DND-41 (cell line): ENCODE measurements at regions not wholly inside any gene's neighbourhood (a gene's known extent, or its start where the extent isn't known, plus 50 kb on each side); places are given as distances from the start of the nearest gene placed in this dataset.

Source experiments
- ATAC-seq: fragments of 200-7000 bp; cut with Tn5 transposase; 3 replicates; pipeline ENCODE4 v1.9.1; 2021; ENCODE audit warnings: low read depth; ENCODE audit not compliant: insufficient read depth
- DNase-seq: peaks from one replicate; pipeline ENCODE4 v3.0.0-alpha.2; 2020
- H2AFZ ChIP-seq: 2 replicates; pipeline ENCODE4 v1.6.0; 2012; ENCODE audit warnings: low read depth, low read length
- H3K27ac ChIP-seq: 2 replicates; pipeline ENCODE4 v1.5.1; 2012; ENCODE audit warnings: low read length, inconsistent platforms
- H3K27me3 ChIP-seq: fragments of 200-600 bp; sonication (generic); 2 replicates; pipeline ENCODE4 v1.6.0; 2012; ENCODE audit warnings: low read length, mild to moderate bottlenecking, inconsistent platforms; ENCODE audit not compliant: insufficient read depth, poor library complexity
- H3K36me3 ChIP-seq: 2 replicates; pipeline ENCODE4 v1.5.1; 2012; ENCODE audit warnings: low read length, inconsistent platforms; ENCODE audit not compliant: insufficient read depth
- H3K4me1 ChIP-seq: 2 replicates; pipeline ENCODE4 v1.5.1; 2012; ENCODE audit warnings: mild to moderate bottlenecking, low read length; ENCODE audit not compliant: insufficient read depth
- H3K4me2 ChIP-seq: 2 replicates; pipeline ENCODE4 v1.6.0; 2012; ENCODE audit warnings: mild to moderate bottlenecking, moderate library complexity, low read length, inconsistent platforms; ENCODE audit not compliant: insufficient read depth
- H3K4me3 ChIP-seq, 2 experiments: fragments of 200-600 bp in 1 of 2; shearing (Covaris generic) in 1 of 2; 2 replicates each; pipeline ENCODE4 v1.5.1; 2012 to 2016; ENCODE audit warnings: inconsistent platforms in 2 of 2, low read length in 2 of 2, mild to moderate bottlenecking in 2 of 2, low read depth in 1 of 2, moderate library complexity in 1 of 2
- H3K79me2 ChIP-seq: 2 replicates; pipeline ENCODE4 v1.6.0; 2012; ENCODE audit warnings: low read length, inconsistent platforms; ENCODE audit not compliant: insufficient read depth
- H3K9ac ChIP-seq: 2 replicates; pipeline ENCODE4 v1.6.0; 2012; ENCODE audit warnings: low read depth, mild to moderate bottlenecking, inconsistent platforms, low read length, moderate library complexity
- H3K9me3 ChIP-seq: 2 replicates; pipeline ENCODE4 v1.5.1; 2012; ENCODE audit warnings: low read length, moderate library complexity, mild to moderate bottlenecking, inconsistent platforms; ENCODE audit not compliant: insufficient read depth, severe bottlenecking
- H4K20me1 ChIP-seq: 2 replicates; pipeline ENCODE4 v1.6.0; 2012; ENCODE audit warnings: low read length; ENCODE audit not compliant: insufficient read depth
- EZH2 ChIP-seq: IDR thresholded peaks from 3 replicates; pipeline ENCODE4 v1.6.1; 2012; ENCODE audit warnings: borderline replicate concordance, low read depth, mild to moderate bottlenecking, moderate library complexity, low read length, inconsistent platforms; ENCODE audit not compliant: severe bottlenecking
- TF ChIP-seq, protein P1 (sequence below): IDR thresholded peaks from 2 replicates; pipeline ENCODE4 v1.5.1; 2012; ENCODE audit warnings: borderline replicate concordance, low read length, moderate library complexity, mild to moderate bottlenecking; ENCODE audit not compliant: poor library complexity, severe bottlenecking; ENCODE audit errors: extremely low read depth

DNA sequence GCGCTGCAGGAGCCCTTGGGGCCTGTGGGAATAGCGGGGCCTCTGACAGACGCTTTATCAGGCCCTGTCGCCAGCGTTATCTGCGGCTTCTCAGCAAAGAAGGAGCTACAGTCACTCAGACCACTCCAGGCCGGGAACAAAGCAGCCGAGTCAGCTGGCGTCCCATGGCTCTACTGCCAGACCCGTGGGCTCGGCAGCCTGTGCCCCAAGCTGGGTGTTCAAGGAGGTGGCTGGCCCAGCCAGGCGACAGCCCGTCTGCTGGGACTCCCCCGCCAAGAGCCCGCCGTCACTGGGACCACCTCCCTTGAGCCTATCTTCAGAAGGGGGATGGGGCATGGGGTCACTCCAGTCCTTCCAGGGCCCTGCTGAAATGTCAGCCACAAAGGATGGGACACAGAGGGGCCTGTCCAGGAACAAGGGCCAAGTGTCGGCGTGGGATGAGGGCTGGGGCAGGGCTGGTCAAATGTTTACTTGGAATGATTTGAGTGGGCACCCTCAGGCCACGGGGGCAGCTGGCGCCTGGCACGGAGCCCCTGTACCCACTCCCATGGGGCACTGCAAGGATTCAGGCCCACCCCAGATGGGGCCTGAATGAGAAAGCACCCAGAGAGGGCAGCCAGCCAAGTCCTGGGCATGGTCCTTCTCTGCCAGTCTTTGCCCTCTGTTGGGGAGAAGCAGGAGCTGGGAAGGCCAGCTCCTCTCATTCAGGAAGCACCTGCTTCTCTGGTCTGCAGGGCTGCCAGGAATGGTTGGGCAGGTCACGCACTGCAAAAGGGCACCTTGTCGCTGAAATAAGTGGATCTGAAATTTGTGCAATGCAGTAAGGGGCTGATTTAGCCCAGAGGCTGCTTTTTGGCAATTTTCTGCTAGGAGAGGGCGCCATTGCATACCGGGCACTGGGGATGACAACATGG, 148.3 kb downstream of the SMAD6 start:
- DNase-seq (no peak), ATAC-seq (0 out of 3 replicates have a peak, but pooled peaks have one; percentile 7)
- Histone ChIP-seq H3K4me3 (no peak overlapping the region), H3K79me2 (no peaks in the 10 kb centered on the region), H3K27ac (no peak overlapping the region), H3K4me1 (peaks cover 11% of the 10 kb centered on the region), H4K20me1 (no peaks in the 10 kb centered on the region), H3K9me3 (no peaks in the 10 kb centered on the region), H2AFZ (peak overlapping the region; percentile 88), H3K27me3 (no peaks in the 10 kb centered on the region), H3K9ac (no peak overlapping the region), H3K36me3 (no peaks in the 10 kb centered on the region), H3K4me2 (no peak overlapping the region; the same call in 1 of the 2 replicates)
- no peak for TF ChIP-seq EZH2
- TF ChIP-seq, protein P1, sequence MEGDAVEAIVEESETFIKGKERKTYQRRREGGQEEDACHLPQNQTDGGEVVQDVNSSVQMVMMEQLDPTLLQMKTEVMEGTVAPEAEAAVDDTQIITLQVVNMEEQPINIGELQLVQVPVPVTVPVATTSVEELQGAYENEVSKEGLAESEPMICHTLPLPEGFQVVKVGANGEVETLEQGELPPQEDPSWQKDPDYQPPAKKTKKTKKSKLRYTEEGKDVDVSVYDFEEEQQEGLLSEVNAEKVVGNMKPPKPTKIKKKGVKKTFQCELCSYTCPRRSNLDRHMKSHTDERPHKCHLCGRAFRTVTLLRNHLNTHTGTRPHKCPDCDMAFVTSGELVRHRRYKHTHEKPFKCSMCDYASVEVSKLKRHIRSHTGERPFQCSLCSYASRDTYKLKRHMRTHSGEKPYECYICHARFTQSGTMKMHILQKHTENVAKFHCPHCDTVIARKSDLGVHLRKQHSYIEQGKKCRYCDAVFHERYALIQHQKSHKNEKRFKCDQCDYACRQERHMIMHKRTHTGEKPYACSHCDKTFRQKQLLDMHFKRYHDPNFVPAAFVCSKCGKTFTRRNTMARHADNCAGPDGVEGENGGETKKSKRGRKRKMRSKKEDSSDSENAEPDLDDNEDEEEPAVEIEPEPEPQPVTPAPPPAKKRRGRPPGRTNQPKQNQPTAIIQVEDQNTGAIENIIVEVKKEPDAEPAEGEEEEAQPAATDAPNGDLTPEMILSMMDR = no peak

DNA sequence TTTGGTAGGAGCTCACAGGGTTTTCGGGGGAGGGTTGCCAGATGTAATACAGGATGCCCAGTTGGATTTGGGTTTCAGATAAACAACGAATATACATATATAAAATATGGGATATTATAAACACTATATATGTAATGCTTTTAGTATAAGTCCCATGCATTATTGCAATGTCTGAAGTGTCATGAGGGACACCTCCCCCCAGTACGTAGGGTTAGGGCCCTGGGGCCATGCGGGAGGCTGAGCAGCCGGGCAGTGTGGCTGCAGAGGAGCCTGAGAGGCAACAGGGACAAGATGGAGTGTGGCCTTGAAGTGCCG, 148.9 kb downstream of the SMAD6 start:
- H3K36me3 ChIP-seq = no peaks in the 10 kb centered on the region
- H3K27me3 ChIP-seq = no peaks in the 10 kb centered on the region
- peak overlapping the region; percentile 88 for H2AFZ ChIP-seq
- H3K4me2 ChIP-seq = peak overlapping the region; percentile 41; the same call in 1 of the 2 replicates
- ATAC-seq (no peak), DNase-seq (no peak)
- no peak for TF ChIP-seq EZH2
- no peaks in the 10 kb centered on the region for H3K9me3 ChIP-seq
- no peak overlapping the region for H3K27ac ChIP-seq
- no peaks in the 10 kb centered on the region for H3K79me2 ChIP-seq
- H4K20me1 ChIP-seq = no peaks in the 10 kb centered on the region
- no peak overlapping the region for H3K4me3 ChIP-seq
- H3K9ac ChIP-seq = no peak overlapping the region
- H3K4me1 ChIP-seq = peaks cover 11% of the 10 kb centered on the region

DNA sequence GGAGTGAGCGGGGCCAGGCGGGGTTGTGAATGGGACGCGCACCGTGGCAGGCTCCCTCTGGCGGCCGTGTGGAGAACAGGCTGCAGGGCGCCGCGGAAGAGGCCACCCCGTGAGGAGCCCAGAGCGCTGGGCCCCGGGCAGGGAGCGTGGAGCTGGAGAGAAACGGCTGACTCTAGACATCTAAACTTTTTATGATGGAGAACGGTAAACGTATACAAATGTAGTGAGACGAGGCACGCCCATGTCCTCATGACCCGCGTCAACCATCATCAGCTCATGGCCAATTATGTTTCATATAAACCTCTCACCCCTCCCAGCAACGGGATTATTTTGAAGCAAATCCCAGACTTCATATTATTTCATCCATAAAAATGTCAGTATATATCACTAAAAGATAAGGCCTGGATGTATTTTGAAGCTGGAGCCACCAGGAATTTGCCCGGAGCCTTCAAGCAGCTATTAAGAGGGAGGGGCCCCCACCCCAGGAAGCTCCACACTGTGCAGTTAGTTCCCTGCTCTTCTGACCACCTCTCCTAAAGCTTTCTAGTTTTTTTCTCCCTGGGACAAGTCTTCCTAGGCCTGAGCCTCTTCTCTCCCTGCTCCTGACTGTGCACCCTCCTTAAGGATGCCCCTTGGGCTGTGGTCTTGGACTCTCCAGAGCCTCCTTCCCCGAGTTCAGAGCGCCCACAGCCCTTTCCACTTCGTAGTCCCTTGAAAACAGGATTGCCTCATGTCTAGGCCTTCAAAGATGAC, 149.5 kb downstream of the SMAD6 start:
- DNase-seq = peak; percentile 82
- Histone ChIP-seq H4K20me1 (no peaks in the 10 kb centered on the region), H3K4me1 (peaks cover 11% of the 10 kb centered on the region), H3K79me2 (no peaks in the 10 kb centered on the region), H3K4me2 (peak overlapping the region; percentile 41; the same call in 1 of the 2 replicates), H3K27ac (no peak overlapping the region), H3K9ac (no peak overlapping the region), H3K36me3 (no peaks in the 10 kb centered on the region), H2AFZ (peak overlapping the region; percentile 88), H3K27me3 (no peaks in the 10 kb centered on the region), H3K9me3 (no peaks in the 10 kb centered on the region), H3K4me3 (no peak overlapping the region)
- TF ChIP-seq, protein P1 = peak; percentile 91
- TF ChIP-seq EZH2 = no peak
- ATAC-seq = peak; percentile 100
